Neural progenitor cell (in vitro differentiated cells): ENCODE measurements at regions not wholly inside any gene's neighbourhood (a gene's known extent, or its start where the extent isn't known, plus 50 kb on each side); places are given as distances from the start of the nearest gene placed in this dataset.

Experiments used
- DNase-seq: peaks from one replicate; pipeline ENCODE4 v3.0.0-alpha.2; 2016; ENCODE audit warnings: low spot score
- H2AFZ ChIP-seq: fragments of 200-600 bp; sonication (generic); replicated peaks from 2 replicates; pipeline ENCODE4 v1.6.1; 2016; ENCODE audit warnings: antibody characterized with exemption
- H3F3A ChIP-seq: fragments of 200-600 bp; sonication (generic); 2 replicates; pipeline ENCODE4 v1.6.1; 2016; ENCODE audit warnings: antibody characterized with exemption, low read depth
- H3K27ac ChIP-seq: fragments of 200-600 bp; sonication (generic); 2 replicates; pipeline ENCODE4 v1.5.1; 2016; ENCODE audit warnings: mild to moderate bottlenecking
- H3K27me3 ChIP-seq: fragments of 200-600 bp; sonication (generic); 2 replicates; pipeline ENCODE4 v1.6.1; 2016; ENCODE audit warnings: mild to moderate bottlenecking, moderate library complexity
- H3K36me3 ChIP-seq: fragments of 200-600 bp; sonication (generic); 2 replicates; pipeline ENCODE4 v1.5.1; 2016
- H3K4me1 ChIP-seq: fragments of 200-600 bp; sonication (generic); 2 replicates; pipeline ENCODE4 v1.6.1; 2016; ENCODE audit warnings: mixed run types
- H3K4me2 ChIP-seq: fragments of 200-600 bp; sonication (generic); 2 replicates; pipeline ENCODE4 v1.6.1; 2016
- H3K4me3 ChIP-seq: fragments of 200-600 bp; sonication (generic); 2 replicates; pipeline ENCODE4 v1.5.1; 2016
- H3K79me2 ChIP-seq: fragments of 200-600 bp; sonication (generic); 2 replicates; pipeline ENCODE4 v1.6.1; 2016; ENCODE audit warnings: low read depth
- H3K9ac ChIP-seq: fragments of 200-600 bp; sonication (generic); 2 replicates; pipeline ENCODE4 v1.6.1; 2016
- H3K9me3 ChIP-seq: fragments of 200-600 bp; sonication (generic); 2 replicates; pipeline ENCODE4 v1.5.1; 2016; ENCODE audit warnings: low read depth
- H4K20me1 ChIP-seq: fragments of 200-600 bp; sonication (generic); 2 replicates; pipeline ENCODE4 v1.6.1; 2016; ENCODE audit warnings: low read depth
- H3K27ac Mint-ChIP-seq: 3 replicates; pipeline ENCODE4 v1.8.0; 2021; ENCODE audit warnings: mixed read lengths
- H3K27me3 Mint-ChIP-seq: 2 replicates; pipeline ENCODE4 v1.8.0; 2022; ENCODE audit warnings: low read depth, mild to moderate bottlenecking, inconsistent platforms, moderate library complexity, mixed read lengths; ENCODE audit not compliant: insufficient read depth
- H3K36me3 Mint-ChIP-seq: 3 replicates; pipeline ENCODE4 v1.8.0; 2021; ENCODE audit warnings: mixed read lengths
- H3K4me1 Mint-ChIP-seq: 3 replicates; pipeline ENCODE4 v1.8.0; 2021; ENCODE audit warnings: mixed read lengths
- H3K4me3 Mint-ChIP-seq: 3 replicates; pipeline ENCODE4 v1.8.0; 2021; ENCODE audit warnings: mild to moderate bottlenecking, moderate library complexity, mixed read lengths
- H3K9me3 Mint-ChIP-seq: 3 replicates; pipeline ENCODE4 v1.8.0; 2020; ENCODE audit warnings: mixed read lengths
- EZH2 ChIP-seq: fragments of 200-600 bp; sonication (generic); IDR thresholded peaks from 2 replicates; pipeline ENCODE4 v1.6.1; 2017; ENCODE audit warnings: antibody characterized with exemption, mild to moderate bottlenecking, moderate library complexity
- EZH2phosphoT487 ChIP-seq: fragments of 200-600 bp; sonication (generic); IDR thresholded peaks from 2 replicates; pipeline ENCODE4 v1.6.1; 2017; ENCODE audit warnings: antibody characterized with exemption
- TF ChIP-seq, protein P1 (sequence below): fragments of 200-600 bp; sonication (generic); IDR thresholded peaks from 2 replicates; pipeline ENCODE4 v1.5.1; 2017; ENCODE audit warnings: antibody characterized with exemption, mild to moderate bottlenecking

DNA sequence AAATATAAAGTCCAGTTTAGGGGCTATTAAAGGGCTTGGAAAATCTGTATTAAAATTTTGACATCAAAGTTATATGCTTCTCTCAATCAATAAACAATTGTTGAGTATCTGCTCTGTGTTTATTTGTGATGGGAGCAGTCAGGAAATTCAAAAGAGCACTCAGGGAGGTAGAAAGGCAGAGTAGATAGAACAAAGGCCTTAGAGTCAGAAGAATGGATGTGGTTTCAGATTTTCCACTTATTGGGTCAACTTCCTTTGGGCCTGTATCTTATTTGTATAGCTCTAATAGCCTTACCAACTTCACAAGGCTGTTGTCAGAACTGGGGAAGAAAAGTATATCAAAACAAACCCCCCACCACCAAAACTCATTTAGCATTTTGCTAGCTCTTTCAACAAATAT is 302.6 kb downstream of the SPRY2 start:
- Histone ChIP-seq H3K9ac (no peak overlapping the region), H3K27ac (no peak overlapping the region), H4K20me1 (no peaks in the 10 kb centered on the region), H3K4me1 (peaks cover 4% of the 10 kb centered on the region), H3K79me2 (no peaks in the 10 kb centered on the region), H3K4me3 (no peak overlapping the region), H3K27me3 (no peaks in the 10 kb centered on the region), H3K36me3 (no peaks in the 10 kb centered on the region), H3F3A (no peaks in the 10 kb centered on the region), H2AFZ (no peak overlapping the region), H3K4me2 (no peak overlapping the region), H3K9me3 (no peaks in the 10 kb centered on the region)
- Mint-ChIP-seq H3K36me3 (no peaks in the 10 kb centered on the region), H3K4me3 (no peak overlapping the region), H3K4me1 (peaks cover 20% of the 10 kb centered on the region), H3K27ac (no peak overlapping the region), H3K27me3 (peaks cover 2% of the 10 kb centered on the region), H3K9me3 (peaks cover 2% of the 10 kb centered on the region)
- no peak for DNase-seq
- TF ChIP-seq, protein P1, sequence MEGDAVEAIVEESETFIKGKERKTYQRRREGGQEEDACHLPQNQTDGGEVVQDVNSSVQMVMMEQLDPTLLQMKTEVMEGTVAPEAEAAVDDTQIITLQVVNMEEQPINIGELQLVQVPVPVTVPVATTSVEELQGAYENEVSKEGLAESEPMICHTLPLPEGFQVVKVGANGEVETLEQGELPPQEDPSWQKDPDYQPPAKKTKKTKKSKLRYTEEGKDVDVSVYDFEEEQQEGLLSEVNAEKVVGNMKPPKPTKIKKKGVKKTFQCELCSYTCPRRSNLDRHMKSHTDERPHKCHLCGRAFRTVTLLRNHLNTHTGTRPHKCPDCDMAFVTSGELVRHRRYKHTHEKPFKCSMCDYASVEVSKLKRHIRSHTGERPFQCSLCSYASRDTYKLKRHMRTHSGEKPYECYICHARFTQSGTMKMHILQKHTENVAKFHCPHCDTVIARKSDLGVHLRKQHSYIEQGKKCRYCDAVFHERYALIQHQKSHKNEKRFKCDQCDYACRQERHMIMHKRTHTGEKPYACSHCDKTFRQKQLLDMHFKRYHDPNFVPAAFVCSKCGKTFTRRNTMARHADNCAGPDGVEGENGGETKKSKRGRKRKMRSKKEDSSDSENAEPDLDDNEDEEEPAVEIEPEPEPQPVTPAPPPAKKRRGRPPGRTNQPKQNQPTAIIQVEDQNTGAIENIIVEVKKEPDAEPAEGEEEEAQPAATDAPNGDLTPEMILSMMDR: no peak

GRCh38 chr13:80037505-80037888 is 303.4 kb downstream of the SPRY2 start:
- Histone ChIP-seq H3K27me3 (no peaks in the 10 kb centered on the region), H3K9me3 (no peaks in the 10 kb centered on the region), H2AFZ (no peak overlapping the region), H4K20me1 (no peaks in the 10 kb centered on the region), H3K79me2 (no peaks in the 10 kb centered on the region), H3K4me2 (no peak overlapping the region), H3K4me3 (no peak overlapping the region), H3K36me3 (no peaks in the 10 kb centered on the region), H3F3A (no peaks in the 10 kb centered on the region), H3K27ac (no peak overlapping the region), H3K4me1 (peaks cover 4% of the 10 kb centered on the region), H3K9ac (no peak overlapping the region)
- peaks cover 2% of the 10 kb centered on the region for H3K9me3 Mint-ChIP-seq
- no peak overlapping the region for H3K4me3 Mint-ChIP-seq
- H3K27me3 Mint-ChIP-seq: peaks cover 2% of the 10 kb centered on the region
- no peak for DNase-seq
- peaks cover 20% of the 10 kb centered on the region for H3K4me1 Mint-ChIP-seq
- no peak for TF ChIP-seq EZH2
- TF ChIP-seq, protein P1: no peak
- TF ChIP-seq EZH2phosphoT487: no peak
- peak overlapping the region; percentile 36 for H3K27ac Mint-ChIP-seq
- H3K36me3 Mint-ChIP-seq: no peaks in the 10 kb centered on the region

- Mint-ChIP-seq H3K36me3 (no peaks in the 10 kb centered on the region), H3K4me1 (peaks cover 20% of the 10 kb centered on the region), H3K27me3 (peaks cover 2% of the 10 kb centered on the region), H3K4me3 (no peak overlapping the region), H3K27ac (no peak overlapping the region), H3K9me3 (peaks cover 2% of the 10 kb centered on the region)
- Histone ChIP-seq H2AFZ (no peak overlapping the region), H3K9ac (no peak overlapping the region), H3K27me3 (no peaks in the 10 kb centered on the region), H3K4me1 (peaks cover 4% of the 10 kb centered on the region), H3K4me3 (no peak overlapping the region), H3K36me3 (no peaks in the 10 kb centered on the region), H3K9me3 (no peaks in the 10 kb centered on the region), H3K79me2 (no peaks in the 10 kb centered on the region), H3F3A (no peaks in the 10 kb centered on the region), H3K4me2 (no peak overlapping the region), H3K27ac (no peak overlapping the region), H4K20me1 (no peaks in the 10 kb centered on the region)
- TF ChIP-seq EZH2 (no peak), EZH2phosphoT487 (no peak)
- TF ChIP-seq, protein P1: no peak
- no peak for DNase-seq
Observed at GRCh38 chr13:80036845-80037504, 304.0 kb downstream of the SPRY2 start.
